Cerebellar cortex (tissue), 1 donor: ENCODE measurements at regions not wholly inside any gene's neighbourhood (a gene's known extent, or its start where the extent isn't known, plus 50 kb on each side); places are given as distances from the start of the nearest gene placed in this dataset.
A peak's percentile ranks its signal among the peaks of the same experiment; 100 is the strongest.

ENCODE experiments used
- DNase-seq: peaks from one replicate; pipeline ENCODE4 v3.0.0-alpha.2; 2015; ENCODE audit warnings: low spot score

GRCh38 chr1:147811273-147811672 is 50.9 kb upstream of the GJA5 start:
- DNase-seq: no peak

- no peak for DNase-seq
These were observed 51.3 kb upstream of the GJA5 start for GRCh38 chr1:147811751-147812150.

GRCh38 chr1:147812799-147813198 is 52.4 kb upstream of the GJA5 start:
- DNase-seq: no peak

GRCh38 chr1:147815503-147815902 is 55.1 kb upstream of the GJA5 start:
- DNase-seq: no peak

- no peak for DNase-seq
These were observed 60.4 kb upstream of the GJA5 start for GRCh38 chr1:147820761-147821297.

GRCh38 chr1:147821883-147822282 is 61.5 kb upstream of the GJA5 start:
- no peak for DNase-seq

GRCh38 chr1:147822292-147822691 is 61.9 kb upstream of the GJA5 start:
- no peak for DNase-seq

- DNase-seq: no peak
These were observed 63.6 kb upstream of the GJA5 start for GRCh38 chr1:147824001-147824400.

GRCh38 chr1:147824798-147825197 is 64.4 kb upstream of the GJA5 start:
- DNase-seq: no peak

- DNase-seq: no peak
These were observed 65.2 kb upstream of the GJA5 start for GRCh38 chr1:147825586-147825985.

- no peak for DNase-seq
These were observed 65.9 kb upstream of the GJA5 start for GRCh38 chr1:147826259-147826658.

- no peak for DNase-seq
These were observed 69.2 kb upstream of the GJA8 start for GRCh38 chr1:147833231-147833860.

GRCh38 chr1:147834181-147834580 is 68.4 kb upstream of the GJA8 start:
- DNase-seq: no peak

GRCh38 chr1:147834810-147835209 is 67.8 kb upstream of the GJA8 start:
- no peak for DNase-seq

GRCh38 chr1:147837129-147837963 is 65.2 kb upstream of the GJA8 start:
- no peak for DNase-seq

- no peak for DNase-seq
These were observed 64.7 kb upstream of the GJA8 start for GRCh38 chr1:147837964-147838292.

- peak; percentile 17 for DNase-seq
These were observed 61.7 kb upstream of the GJA8 start for GRCh38 chr1:147840909-147841308.

GRCh38 chr1:147842578-147842977 is 60.0 kb upstream of the GJA8 start:
- DNase-seq: no peak

- no peak for DNase-seq
These were observed 59.1 kb upstream of the GJA8 start for GRCh38 chr1:147843486-147843885.

GRCh38 chr1:147847831-147848230 is 54.8 kb upstream of the GJA8 start:
- DNase-seq: no peak

- DNase-seq: no peak
These were observed 53.3 kb upstream of the GJA8 start for GRCh38 chr1:147849098-147849895.

GRCh38 chr1:147850737-147851136 is 51.9 kb upstream of the GJA8 start:
- DNase-seq: no peak

GRCh38 chr1:147851149-147851548 is 51.4 kb upstream of the GJA8 start:
- DNase-seq: no peak
